DND-41 (cell line): ENCODE measurements at regions not wholly inside any gene's neighbourhood (a gene's known extent, or its start where the extent isn't known, plus 50 kb on each side); places are given as distances from the start of the nearest gene placed in this dataset.

Source experiments
- ATAC-seq: fragments of 200-7000 bp; cut with Tn5 transposase; 3 replicates; pipeline ENCODE4 v1.9.1; 2021; ENCODE audit warnings: low read depth; ENCODE audit not compliant: insufficient read depth
- DNase-seq: peaks from one replicate; pipeline ENCODE4 v3.0.0-alpha.2; 2020
- H2AFZ ChIP-seq: 2 replicates; pipeline ENCODE4 v1.6.0; 2012; ENCODE audit warnings: low read depth, low read length
- H3K27ac ChIP-seq: 2 replicates; pipeline ENCODE4 v1.5.1; 2012; ENCODE audit warnings: low read length, inconsistent platforms
- H3K27me3 ChIP-seq: fragments of 200-600 bp; sonication (generic); 2 replicates; pipeline ENCODE4 v1.6.0; 2012; ENCODE audit warnings: low read length, mild to moderate bottlenecking, inconsistent platforms; ENCODE audit not compliant: insufficient read depth, poor library complexity
- H3K36me3 ChIP-seq: 2 replicates; pipeline ENCODE4 v1.5.1; 2012; ENCODE audit warnings: low read length, inconsistent platforms; ENCODE audit not compliant: insufficient read depth
- H3K4me1 ChIP-seq: 2 replicates; pipeline ENCODE4 v1.5.1; 2012; ENCODE audit warnings: mild to moderate bottlenecking, low read length; ENCODE audit not compliant: insufficient read depth
- H3K4me2 ChIP-seq: 2 replicates; pipeline ENCODE4 v1.6.0; 2012; ENCODE audit warnings: mild to moderate bottlenecking, moderate library complexity, low read length, inconsistent platforms; ENCODE audit not compliant: insufficient read depth
- H3K4me3 ChIP-seq, 2 experiments: fragments of 200-600 bp in 1 of 2; shearing (Covaris generic) in 1 of 2; 2 replicates each; pipeline ENCODE4 v1.5.1; 2012 to 2016; ENCODE audit warnings: inconsistent platforms in 2 of 2, low read length in 2 of 2, mild to moderate bottlenecking in 2 of 2, low read depth in 1 of 2, moderate library complexity in 1 of 2
- H3K79me2 ChIP-seq: 2 replicates; pipeline ENCODE4 v1.6.0; 2012; ENCODE audit warnings: low read length, inconsistent platforms; ENCODE audit not compliant: insufficient read depth
- H3K9ac ChIP-seq: 2 replicates; pipeline ENCODE4 v1.6.0; 2012; ENCODE audit warnings: low read depth, mild to moderate bottlenecking, inconsistent platforms, low read length, moderate library complexity
- H3K9me3 ChIP-seq: 2 replicates; pipeline ENCODE4 v1.5.1; 2012; ENCODE audit warnings: low read length, moderate library complexity, mild to moderate bottlenecking, inconsistent platforms; ENCODE audit not compliant: insufficient read depth, severe bottlenecking
- H4K20me1 ChIP-seq: 2 replicates; pipeline ENCODE4 v1.6.0; 2012; ENCODE audit warnings: low read length; ENCODE audit not compliant: insufficient read depth
- CTCF ChIP-seq: IDR thresholded peaks from 2 replicates; pipeline ENCODE4 v1.5.1; 2012; ENCODE audit warnings: borderline replicate concordance, low read length, moderate library complexity, mild to moderate bottlenecking; ENCODE audit not compliant: poor library complexity, severe bottlenecking; ENCODE audit errors: extremely low read depth
- EZH2 ChIP-seq: IDR thresholded peaks from 3 replicates; pipeline ENCODE4 v1.6.1; 2012; ENCODE audit warnings: borderline replicate concordance, low read depth, mild to moderate bottlenecking, moderate library complexity, low read length, inconsistent platforms; ENCODE audit not compliant: severe bottlenecking

GRCh38 chr9:120212153-120212852 lies 367.7 kb downstream of the CDK5RAP2 start:
- Histone ChIP-seq H3K4me1 (no peaks in the 10 kb centered on the region), H3K27me3 (no peaks in the 10 kb centered on the region), H3K36me3 (no peaks in the 10 kb centered on the region), H3K27ac (no peak overlapping the region), H3K4me2 (no peak overlapping the region), H3K9ac (no peak overlapping the region), H4K20me1 (no peaks in the 10 kb centered on the region), H3K4me3 (no peak overlapping the region), H2AFZ (no peak overlapping the region), H3K79me2 (no peaks in the 10 kb centered on the region), H3K9me3 (no peaks in the 10 kb centered on the region)
- DNase-seq: no peak
- ATAC-seq: no peak
- TF ChIP-seq CTCF (no peak), EZH2 (no peak)

GRCh38 chr9:120210274-120210673 lies 369.7 kb downstream of the CDK5RAP2 start:
- no peak for DNase-seq
- H3K4me1 ChIP-seq: no peaks in the 10 kb centered on the region
- H3K4me3 ChIP-seq: no peak overlapping the region
- H4K20me1 ChIP-seq: no peaks in the 10 kb centered on the region
- ATAC-seq: no peak
- H3K27ac ChIP-seq: no peak overlapping the region
- H3K79me2 ChIP-seq: no peaks in the 10 kb centered on the region
- H3K4me2 ChIP-seq: no peak overlapping the region
- no peak overlapping the region for H3K9ac ChIP-seq
- H3K27me3 ChIP-seq: no peaks in the 10 kb centered on the region
- no peak overlapping the region for H2AFZ ChIP-seq
- H3K9me3 ChIP-seq: no peaks in the 10 kb centered on the region
- no peaks in the 10 kb centered on the region for H3K36me3 ChIP-seq
- no peak for TF ChIP-seq EZH2

GRCh38 chr9:120202856-120203654 lies 376.9 kb downstream of the CDK5RAP2 start:
- H3K4me3 ChIP-seq: no peak overlapping the region
- H3K27me3 ChIP-seq: no peaks in the 10 kb centered on the region
- no peak overlapping the region for H3K27ac ChIP-seq
- no peaks in the 10 kb centered on the region for H3K9me3 ChIP-seq
- H3K4me2 ChIP-seq: no peak overlapping the region
- no peaks in the 10 kb centered on the region for H3K79me2 ChIP-seq
- H4K20me1 ChIP-seq: no peaks in the 10 kb centered on the region
- TF ChIP-seq CTCF (no peak), EZH2 (no peak)
- no peaks in the 10 kb centered on the region for H3K36me3 ChIP-seq
- DNase-seq: no peak
- H2AFZ ChIP-seq: no peak overlapping the region
- no peaks in the 10 kb centered on the region for H3K4me1 ChIP-seq
- H3K9ac ChIP-seq: no peak overlapping the region
- ATAC-seq: no peak

GRCh38 chr9:120198027-120198426 lies 381.9 kb downstream of the CDK5RAP2 start:
- H3K4me3 ChIP-seq: no peak overlapping the region
- H3K9me3 ChIP-seq: no peaks in the 10 kb centered on the region
- no peak overlapping the region for H2AFZ ChIP-seq
- H4K20me1 ChIP-seq: no peaks in the 10 kb centered on the region
- H3K79me2 ChIP-seq: no peaks in the 10 kb centered on the region
- no peaks in the 10 kb centered on the region for H3K27me3 ChIP-seq
- TF ChIP-seq EZH2 (no peak), CTCF (no peak)
- no peaks in the 10 kb centered on the region for H3K4me1 ChIP-seq
- H3K4me2 ChIP-seq: no peak overlapping the region
- no peak for DNase-seq
- no peaks in the 10 kb centered on the region for H3K36me3 ChIP-seq
- H3K9ac ChIP-seq: no peak overlapping the region
- no peak overlapping the region for H3K27ac ChIP-seq
- ATAC-seq: no peak
